HepG2 (cell line): ENCODE measurements at regions not wholly inside any gene's neighbourhood (a gene's known extent, or its start where the extent isn't known, plus 50 kb on each side); places are given as distances from the start of the nearest gene placed in this dataset.

Source experiments
- ATAC-seq: fragments of 200-7000 bp; cut with Tn5 transposase; 3 replicates; pipeline ENCODE4 v1.9.1; 2020; ENCODE audit warnings: mild to moderate bottlenecking, moderate library complexity
- BruUV-seq: library from RNA; stranded (reverse); fragments of 400-500 nt; replicated peaks from 2 replicates; lab custom pipeline; 2021; lab: Mats Ljungman, UMichigan
- CTCF ChIA-PET: fragments of 300-600 bp; formaldehyde crosslinking; extraction: SDS; loops from one replicate; lab custom pipeline; 2021; ENCODE audit warnings: low total read pairs, inconsistent platforms, low intra/inter-chr PET ratio; lab: Yijun Ruan, JAX
- POLR2A ChIA-PET: fragments of 350-600 bp; sonication (Branson Sonifier 250); formaldehyde crosslinking; loops from one replicate; lab custom pipeline; 2020; ENCODE audit warnings: antibody characterized with exemption, inconsistent platforms; lab: Yijun Ruan, JAX
- DNase-seq: peaks from one replicate; pipeline ENCODE4 v3.0.0-alpha.2; 2015; ENCODE audit warnings: low spot score
- FAIRE-seq: peaks from 3 replicates; lab custom pipeline; 2011; peaks lifted over from hg19 to GRCh38; lab: Jason Lieb, UNC
- H2AFZ ChIP-seq: one replicate; pipeline ENCODE4 v1.6.1; 2011; ENCODE audit warnings: low read length, inconsistent platforms
- H3K27ac ChIP-seq: fragments of 300-600 bp; 3 replicates; pipeline ENCODE4 v1.8.0; 2011; ENCODE audit warnings: mixed run types, mild to moderate bottlenecking, mixed read lengths, low read length, inconsistent platforms; ENCODE audit not compliant: insufficient read depth; ENCODE audit errors: extremely low read length
- H3K27me3 ChIP-seq, 2 experiments: fragments of 200-600 bp in 1 of 2; 2 replicates in 1 of 2; 3 replicates in 1 of 2; pipeline versions ENCODE4 v1.6.0 to v1.8.0; 2011; ENCODE audit warnings: low read length in 2 of 2, mild to moderate bottlenecking in 2 of 2, moderate library complexity in 2 of 2, inconsistent platforms in 1 of 2; ENCODE audit not compliant: insufficient read depth in 2 of 2, control insufficient read depth in 1 of 2
- H3K36me3 ChIP-seq, 2 experiments: fragments of 200-600 bp in 1 of 2; replicated peaks in 1 of 2; 2 replicates in 1 of 2; 3 replicates in 1 of 2; pipeline versions ENCODE4 v1.5.1 to v1.8.0; 2011; ENCODE audit warnings: low read length in 2 of 2, inconsistent platforms in 1 of 2; ENCODE audit not compliant: insufficient read depth in 2 of 2, control insufficient read depth in 1 of 2
- H3K4me1 ChIP-seq: 2 replicates; pipeline ENCODE4 v1.5.1; 2012; ENCODE audit warnings: low read length, inconsistent platforms; ENCODE audit not compliant: insufficient read depth
- H3K4me2 ChIP-seq: 2 replicates; pipeline ENCODE4 v1.6.0; 2011; ENCODE audit warnings: low read depth, low read length, inconsistent platforms
- H3K4me3 ChIP-seq, 3 experiments: fragments of 200-600 bp in 1 of 3; sonication (generic), shearing (Covaris generic) in 1 of 3; replicated peaks in 1 of 3; 2 replicates each; pipeline ENCODE4 v1.5.1; 2011 to 2016; ENCODE audit warnings: low read length in 3 of 3, inconsistent platforms in 2 of 3, low read depth in 2 of 3, mild to moderate bottlenecking in 2 of 3, control low read depth in 1 of 3, mixed read lengths in 1 of 3; ENCODE audit not compliant: insufficient read depth in 1 of 3
- H3K79me2 ChIP-seq: one replicate; pipeline ENCODE4 v1.6.1; 2011; ENCODE audit warnings: low read length, inconsistent platforms; ENCODE audit not compliant: insufficient read depth
- H3K9ac ChIP-seq: 2 replicates; pipeline ENCODE4 v1.6.0; 2011; ENCODE audit warnings: mild to moderate bottlenecking, low read depth, low read length, inconsistent platforms; ENCODE audit not compliant: insufficient read depth
- H3K9me3 ChIP-seq: 2 replicates; pipeline ENCODE4 v1.5.1; 2012; ENCODE audit warnings: mild to moderate bottlenecking, low read length
- H4K20me1 ChIP-seq: 2 replicates; pipeline ENCODE4 v1.6.0; 2011; ENCODE audit warnings: inconsistent platforms, mild to moderate bottlenecking, low read length, moderate library complexity; ENCODE audit not compliant: insufficient read depth
- DZIP1 ChIP-seq: sonication (generic); formaldehyde crosslinking; IDR thresholded peaks from 2 replicates; pipeline ENCODE4 v1.5.0; 2020; ENCODE audit warnings: mild to moderate bottlenecking, missing genetic modification reagents
- GPN1 ChIP-seq: sonication (generic); formaldehyde crosslinking; IDR thresholded peaks from 2 replicates; pipeline ENCODE4 v1.5.1; 2020; ENCODE audit warnings: missing genetic modification reagents, borderline replicate concordance
- GTF2F1 ChIP-seq: fragments of 150-350 bp; IDR thresholded peaks from 2 replicates; pipeline ENCODE4 v1.6.1; 2014; ENCODE audit warnings: low read length
- GTF3A ChIP-seq: sonication (generic); formaldehyde crosslinking; conservative IDR thresholded peaks from 2 replicates; pipeline ENCODE4 v1.4.0; 2020; ENCODE audit warnings: mild to moderate bottlenecking, missing genetic modification reagents
- HDAC1 ChIP-seq: sonication (generic); formaldehyde crosslinking; IDR thresholded peaks from 2 replicates; pipeline ENCODE4 v1.5.1; 2020; ENCODE audit warnings: mild to moderate bottlenecking, missing genetic modification reagents
- HMG20A ChIP-seq: IDR thresholded peaks from 2 replicates; pipeline ENCODE4 v1.6.1; 2016; ENCODE audit warnings: borderline replicate concordance
- HOXA5 ChIP-seq: sonication (generic); formaldehyde crosslinking; IDR thresholded peaks from 2 replicates; pipeline ENCODE4 v1.4.0; 2020; ENCODE audit warnings: missing genetic modification reagents
- KLF16 ChIP-seq, 2 experiments: sonication (generic) in 1 of 2; formaldehyde crosslinking in 1 of 2; IDR thresholded peaks; 2 replicates each; pipeline versions ENCODE4 v1.6.1 to v1.8.0; 2016 to 2023; ENCODE audit warnings: missing genetic modification reagents in 2 of 2, missing compliant biosample characterization in 1 of 2
- MZF1 ChIP-seq: sonication (generic); formaldehyde crosslinking; IDR thresholded peaks from 2 replicates; pipeline ENCODE4 v1.8.1; 2023; ENCODE audit warnings: mild to moderate bottlenecking, missing genetic modification reagents, borderline replicate concordance
- RBFOX2 ChIP-seq: fragments of 200-400 bp; formaldehyde crosslinking; IDR thresholded peaks from 2 replicates; pipeline ENCODE4 v1.6.1; 2017; ENCODE audit warnings: low read depth, mild to moderate bottlenecking, low read length
- WIZ ChIP-seq: sonication (generic); formaldehyde crosslinking; IDR thresholded peaks from 2 replicates; pipeline ENCODE4 v1.5.1; 2020; ENCODE audit warnings: mild to moderate bottlenecking, missing genetic modification reagents
- ZBTB3 ChIP-seq: sonication (generic); formaldehyde crosslinking; IDR thresholded peaks from 2 replicates; pipeline ENCODE4 v1.4.0; 2020; ENCODE audit warnings: low read depth, mild to moderate bottlenecking, moderate library complexity, missing genetic modification reagents, borderline replicate concordance
- ZNF432 ChIP-seq: sonication (generic); formaldehyde crosslinking; IDR thresholded peaks from 2 replicates; pipeline ENCODE4 v1.5.0; 2020; ENCODE audit warnings: missing genetic modification reagents, mild to moderate bottlenecking, borderline replicate concordance
- ZNF550 ChIP-seq: sonication (generic); formaldehyde crosslinking; IDR thresholded peaks from 2 replicates; pipeline ENCODE4 v1.4.0; 2020; ENCODE audit warnings: mild to moderate bottlenecking, missing genetic modification reagents, borderline replicate concordance
- WGBS: methylation state at CpG from one replicate; pipeline ENCODE4 v1.1.6; 2017; ENCODE audit warnings: low lambda C conversion rate; 5-methylcytosine and 5-hydroxymethylcytosine counted together
- in situ Hi-C: cut with HindIII; loops from 2 replicates; pipeline ENCODE4 v1.10.0; 2017; ENCODE audit warnings: low pct_unique_long_range_greater_than_20kb; ENCODE audit not compliant: extremely low pct_ligation_motif_present
- intact Hi-C: fragments of 100-400 bp; cut with micrococcal nuclease; formaldehyde crosslinking; loops from one replicate; pipeline ENCODE4 v1.10.0; 2022; ENCODE audit not compliant: unreplicated experiment
- TF ChIP-seq, protein P1 (sequence below): sonication (generic); formaldehyde crosslinking; IDR thresholded peaks from 2 replicates; pipeline ENCODE4 v1.4.0; 2020; ENCODE audit warnings: mild to moderate bottlenecking, missing genetic modification reagents
- TF ChIP-seq, protein P2 (sequence below): sonication (generic); formaldehyde crosslinking; IDR thresholded peaks from 2 replicates; pipeline ENCODE4 v1.5.0; 2020; ENCODE audit warnings: mild to moderate bottlenecking, missing genetic modification reagents, moderate library complexity

DNA sequence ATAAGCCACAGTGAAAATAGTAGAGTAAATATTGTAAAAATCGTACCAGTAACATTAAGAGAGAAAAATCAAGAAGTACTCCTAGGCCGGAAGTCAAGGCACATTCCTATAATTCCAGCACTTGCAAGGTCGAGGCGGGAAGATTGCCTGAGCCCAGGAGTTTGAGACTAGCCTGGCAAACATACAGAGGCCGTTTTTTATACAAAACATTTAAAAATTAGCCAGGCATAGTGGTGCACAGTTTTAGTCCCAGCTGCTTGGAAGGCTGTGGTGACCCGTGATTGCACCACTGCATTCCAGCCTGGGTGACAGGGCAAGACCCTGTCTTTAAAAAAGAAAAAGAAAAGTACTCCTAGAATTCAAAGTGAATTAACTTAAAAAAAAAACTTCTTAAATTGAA lies 341.8 kb downstream of the C12orf50 start:
- DNase-seq: no peak
- POLR2A ChIA-PET: no interaction called here

More for the DNA sequence above, 341.8 kb downstream of the C12orf50 start:
- H3K27me3 ChIP-seq: no peaks in the 10 kb centered on the region
- no peak overlapping the region for H3K9ac ChIP-seq
- CTCF ChIA-PET: no interaction called here
- H3K4me2 ChIP-seq: no peak overlapping the region
- no peaks in the 10 kb centered on the region for H3K79me2 ChIP-seq
- peaks cover 34% of the 10 kb centered on the region for H3K9me3 ChIP-seq
- H3K36me3 ChIP-seq: no peaks in the 10 kb centered on the region
- H2AFZ ChIP-seq: no peak overlapping the region
- intact Hi-C loops: no loop called here
- 2% methylated on average over 6 of the region's 6 CpGs for WGBS
- TF ChIP-seq, protein P1, sequence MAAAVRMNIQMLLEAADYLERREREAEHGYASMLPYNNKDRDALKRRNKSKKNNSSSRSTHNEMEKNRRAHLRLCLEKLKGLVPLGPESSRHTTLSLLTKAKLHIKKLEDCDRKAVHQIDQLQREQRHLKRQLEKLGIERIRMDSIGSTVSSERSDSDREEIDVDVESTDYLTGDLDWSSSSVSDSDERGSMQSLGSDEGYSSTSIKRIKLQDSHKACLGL (CRISPR knock-in tag): no peak
- TF ChIP-seq HOXA5: no peak
- TF ChIP-seq GTF2F1: no peak
- no peak for TF ChIP-seq MZF1 (CRISPR knock-in tag)
- TF ChIP-seq ZNF432 (CRISPR knock-in tag): no peak
- TF ChIP-seq DZIP1 (CRISPR knock-in tag): no peak
- no peak for TF ChIP-seq GTF3A (CRISPR knock-in tag)
- no peak for TF ChIP-seq HDAC1 (CRISPR knock-in tag)
- TF ChIP-seq WIZ (CRISPR knock-in tag): no peak
- TF ChIP-seq KLF16 (CRISPR knock-in tag; IDR thresholded peaks at IDR 0.05): no peak
- TF ChIP-seq ZBTB3 (CRISPR knock-in tag): no peak
- TF ChIP-seq, protein P2, sequence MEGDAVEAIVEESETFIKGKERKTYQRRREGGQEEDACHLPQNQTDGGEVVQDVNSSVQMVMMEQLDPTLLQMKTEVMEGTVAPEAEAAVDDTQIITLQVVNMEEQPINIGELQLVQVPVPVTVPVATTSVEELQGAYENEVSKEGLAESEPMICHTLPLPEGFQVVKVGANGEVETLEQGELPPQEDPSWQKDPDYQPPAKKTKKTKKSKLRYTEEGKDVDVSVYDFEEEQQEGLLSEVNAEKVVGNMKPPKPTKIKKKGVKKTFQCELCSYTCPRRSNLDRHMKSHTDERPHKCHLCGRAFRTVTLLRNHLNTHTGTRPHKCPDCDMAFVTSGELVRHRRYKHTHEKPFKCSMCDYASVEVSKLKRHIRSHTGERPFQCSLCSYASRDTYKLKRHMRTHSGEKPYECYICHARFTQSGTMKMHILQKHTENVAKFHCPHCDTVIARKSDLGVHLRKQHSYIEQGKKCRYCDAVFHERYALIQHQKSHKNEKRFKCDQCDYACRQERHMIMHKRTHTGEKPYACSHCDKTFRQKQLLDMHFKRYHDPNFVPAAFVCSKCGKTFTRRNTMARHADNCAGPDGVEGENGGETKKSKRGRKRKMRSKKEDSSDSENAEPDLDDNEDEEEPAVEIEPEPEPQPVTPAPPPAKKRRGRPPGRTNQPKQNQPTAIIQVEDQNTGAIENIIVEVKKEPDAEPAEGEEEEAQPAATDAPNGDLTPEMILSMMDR (CRISPR knock-in tag): no peak
- no peak for TF ChIP-seq GPN1 (CRISPR knock-in tag)
- TF ChIP-seq RBFOX2: no peak
- no peak for TF ChIP-seq HMG20A
- no peak for TF ChIP-seq ZNF550 (CRISPR knock-in tag)
- FAIRE-seq (no peak), ATAC-seq (no peak)
- BruUV-seq: no TSS peak
- H4K20me1 ChIP-seq: no peaks in the 10 kb centered on the region
- in situ Hi-C loops: no loop called here
- H3K27ac ChIP-seq: no peak overlapping the region
- no peaks in the 10 kb centered on the region for H3K4me1 ChIP-seq
- no peak overlapping the region for H3K4me3 ChIP-seq
